ENCODE measurements at regions not wholly inside any gene's neighbourhood (a gene's known extent, or its start where the extent isn't known, plus 50 kb on each side); places are given as distances from the start of the nearest gene placed in this dataset.

DNA sequence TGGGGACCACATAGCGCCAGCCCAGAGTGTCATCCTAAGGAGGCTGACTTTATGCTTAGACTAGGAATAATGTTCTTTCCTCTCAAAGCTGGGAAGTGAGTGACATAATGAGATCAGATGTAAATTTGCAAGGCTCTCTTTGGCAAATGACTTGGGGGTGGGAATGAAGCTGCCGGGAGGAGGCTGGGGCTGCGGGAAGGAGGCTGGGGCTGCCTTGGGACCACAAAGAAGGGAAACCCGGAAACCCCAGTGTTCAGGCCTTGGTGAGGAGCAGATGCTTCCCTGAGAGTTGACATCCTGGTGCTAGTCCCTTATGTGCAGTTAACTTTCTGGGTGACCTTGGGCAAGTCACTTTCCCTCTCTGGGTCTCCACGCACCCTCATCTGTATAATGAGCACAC is 182.0 kb downstream of the CHST1 start:
- H3K36me3 ChIP-seq (replicated peaks in 1 of 2; ENCODE audit: control insufficient read depth in 1 of 2, insufficient read depth in 2 of 2, low read length in 2 of 2), result no peaks in the 10 kb centered on the region
- H3K79me2 ChIP-seq (ENCODE audit: insufficient read depth, low read length), result no peaks in the 10 kb centered on the region
- no peak overlapping the region for H3K27ac ChIP-seq (ENCODE audit: low read depth in 1 of 2, low read length in 2 of 2)
- peaks cover 0 to 2% of the 10 kb centered on the region in 2 donors for H3K27me3 ChIP-seq (ENCODE audit: control insufficient read depth in 2 of 2, insufficient read depth in 2 of 2, low read length in 2 of 2)
- no peaks in the 10 kb centered on the region for H4K20me1 ChIP-seq (ENCODE audit: insufficient read depth, low read length)
- H3K36me3 Mint-ChIP-seq, result no peaks in the 10 kb centered on the region
- no peak overlapping the region for H2AFZ ChIP-seq (ENCODE audit: insufficient read depth, low read depth, low read length, poor library complexity, severe bottlenecking)
- no peak overlapping the region for H3K4me2 ChIP-seq (replicated peaks; ENCODE audit: extremely low read depth, low read length, poor library complexity, severe bottlenecking)
- no peaks in the 10 kb centered on the region for H3K4me1 Mint-ChIP-seq
- H3K27me3 Mint-ChIP-seq (ENCODE audit: low read depth in 3 of 3), result peaks cover 6 to 27% (median 17%) of the 10 kb centered on the region in 3 donors
- no peak overlapping the region for H3K4me3 ChIP-seq (replicated peaks in 1 of 3; ENCODE audit: low read depth in 2 of 3, low read length in 3 of 3)
- no peaks in the 10 kb centered on the region for H3K4me1 ChIP-seq (ENCODE audit: control insufficient read depth in 1 of 2, insufficient read depth in 2 of 2, low read length in 2 of 2)
- no peaks in the 10 kb centered on the region for H3K9me3 Mint-ChIP-seq
- WGBS (ENCODE audit: insufficient coverage), result 91% methylated on average over 5 of the region's 5 CpGs
- intact Hi-C loops (cut with micrococcal nuclease), result no loop called here
- no peak for DNase-seq
- TF ChIP-seq, protein P1, sequence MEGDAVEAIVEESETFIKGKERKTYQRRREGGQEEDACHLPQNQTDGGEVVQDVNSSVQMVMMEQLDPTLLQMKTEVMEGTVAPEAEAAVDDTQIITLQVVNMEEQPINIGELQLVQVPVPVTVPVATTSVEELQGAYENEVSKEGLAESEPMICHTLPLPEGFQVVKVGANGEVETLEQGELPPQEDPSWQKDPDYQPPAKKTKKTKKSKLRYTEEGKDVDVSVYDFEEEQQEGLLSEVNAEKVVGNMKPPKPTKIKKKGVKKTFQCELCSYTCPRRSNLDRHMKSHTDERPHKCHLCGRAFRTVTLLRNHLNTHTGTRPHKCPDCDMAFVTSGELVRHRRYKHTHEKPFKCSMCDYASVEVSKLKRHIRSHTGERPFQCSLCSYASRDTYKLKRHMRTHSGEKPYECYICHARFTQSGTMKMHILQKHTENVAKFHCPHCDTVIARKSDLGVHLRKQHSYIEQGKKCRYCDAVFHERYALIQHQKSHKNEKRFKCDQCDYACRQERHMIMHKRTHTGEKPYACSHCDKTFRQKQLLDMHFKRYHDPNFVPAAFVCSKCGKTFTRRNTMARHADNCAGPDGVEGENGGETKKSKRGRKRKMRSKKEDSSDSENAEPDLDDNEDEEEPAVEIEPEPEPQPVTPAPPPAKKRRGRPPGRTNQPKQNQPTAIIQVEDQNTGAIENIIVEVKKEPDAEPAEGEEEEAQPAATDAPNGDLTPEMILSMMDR (IDR thresholded peaks at IDR 0.05), result no peak
- no peak overlapping the region for H3K27ac Mint-ChIP-seq
- H3K9ac ChIP-seq (ENCODE audit: insufficient read depth, low read length, poor library complexity, severe bottlenecking), result no peak overlapping the region
- no peak overlapping the region for H3K4me3 Mint-ChIP-seq
- H3K9me3 ChIP-seq (replicated peaks in 1 of 2; ENCODE audit: control insufficient read depth in 1 of 2, insufficient read depth in 1 of 2, low read length in 2 of 2), result no peaks in the 10 kb centered on the region

DNA sequence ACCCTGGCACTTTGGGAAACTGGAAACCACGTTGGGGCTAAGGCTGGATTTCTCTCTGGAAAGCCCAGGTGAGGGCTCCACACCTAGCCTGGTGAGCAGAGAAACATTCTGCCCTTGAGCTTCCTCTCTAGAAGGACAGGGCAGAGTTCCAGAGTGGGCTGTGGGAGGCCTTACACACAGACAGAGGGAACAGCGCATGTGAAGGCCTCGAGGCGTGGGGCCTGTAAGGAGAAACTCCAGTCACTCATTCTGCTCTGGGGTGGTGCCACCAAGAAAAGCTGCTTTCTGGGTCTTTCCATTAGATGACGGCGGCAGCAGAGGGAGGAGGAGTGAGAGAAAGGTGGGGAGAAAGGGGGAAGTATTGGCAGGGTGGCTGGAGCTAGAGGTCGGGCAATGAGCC is 183.1 kb downstream of the CHST1 start:
- no peak overlapping the region for H3K27ac Mint-ChIP-seq
- Histone ChIP-seq H3K4me1 (ENCODE audit: control insufficient read depth in 1 of 2, insufficient read depth in 2 of 2, low read length in 2 of 2) (no peaks in the 10 kb centered on the region), H3K27ac (ENCODE audit: low read depth in 1 of 2, low read length in 2 of 2) (no peak overlapping the region), H2AFZ (ENCODE audit: insufficient read depth, low read depth, low read length, poor library complexity, severe bottlenecking) (no peak overlapping the region), H4K20me1 (ENCODE audit: insufficient read depth, low read length) (no peaks in the 10 kb centered on the region), H3K36me3 (replicated peaks in 1 of 2; ENCODE audit: control insufficient read depth in 1 of 2, insufficient read depth in 2 of 2, low read length in 2 of 2) (no peaks in the 10 kb centered on the region), H3K79me2 (ENCODE audit: insufficient read depth, low read length) (no peaks in the 10 kb centered on the region), H3K4me3 (replicated peaks in 1 of 3; ENCODE audit: low read depth in 2 of 3, low read length in 3 of 3) (no peak overlapping the region), H3K9me3 (replicated peaks in 1 of 2; ENCODE audit: control insufficient read depth in 1 of 2, insufficient read depth in 1 of 2, low read length in 2 of 2) (no peaks in the 10 kb centered on the region), H3K27me3 (ENCODE audit: control insufficient read depth in 2 of 2, insufficient read depth in 2 of 2, low read length in 2 of 2) (peaks cover 0 to 2% of the 10 kb centered on the region in 2 donors), H3K9ac (ENCODE audit: insufficient read depth, low read length, poor library complexity, severe bottlenecking) (no peak overlapping the region), H3K4me2 (replicated peaks; ENCODE audit: extremely low read depth, low read length, poor library complexity, severe bottlenecking) (no peak overlapping the region)
- H3K9me3 Mint-ChIP-seq, result no peaks in the 10 kb centered on the region
- intact Hi-C loops (cut with micrococcal nuclease), result no loop called here
- H3K36me3 Mint-ChIP-seq, result no peaks in the 10 kb centered on the region
- H3K4me3 Mint-ChIP-seq, result no peak overlapping the region
- TF ChIP-seq, protein P1 (IDR thresholded peaks at IDR 0.05), result no peak
- no peak for DNase-seq
- H3K4me1 Mint-ChIP-seq, result no peaks in the 10 kb centered on the region
- peaks cover 9 to 27% (median 20%) of the 10 kb centered on the region in 3 donors for H3K27me3 Mint-ChIP-seq (ENCODE audit: low read depth in 3 of 3)
- 67% methylated on average over 7 of the region's 7 CpGs for WGBS (ENCODE audit: insufficient coverage)
